Choroid plexus epithelial cell (primary cell): ENCODE measurements at regions not wholly inside any gene's neighbourhood (a gene's known extent, or its start where the extent isn't known, plus 50 kb on each side); places are given as distances from the start of the nearest gene placed in this dataset.
A peak's percentile ranks its signal among the peaks of the same experiment; 100 is the strongest.

Experiments used
- DNase-seq: peaks from one replicate; pipeline ENCODE4 v3.0.0-alpha.2; 2010; ENCODE audit warnings: low read depth
- H3K4me3 ChIP-seq: 2 replicates; pipeline ENCODE4 v1.5.1; 2011; ENCODE audit warnings: low read depth, mild to moderate bottlenecking, control low read depth, low read length, moderate library complexity
- TF ChIP-seq, protein P1 (sequence below): conservative IDR thresholded peaks from 2 replicates; pipeline ENCODE4 v1.5.1; 2011; ENCODE audit warnings: low read depth, mild to moderate bottlenecking, control low read depth, inconsistent platforms, low read length, moderate library complexity

DNA sequence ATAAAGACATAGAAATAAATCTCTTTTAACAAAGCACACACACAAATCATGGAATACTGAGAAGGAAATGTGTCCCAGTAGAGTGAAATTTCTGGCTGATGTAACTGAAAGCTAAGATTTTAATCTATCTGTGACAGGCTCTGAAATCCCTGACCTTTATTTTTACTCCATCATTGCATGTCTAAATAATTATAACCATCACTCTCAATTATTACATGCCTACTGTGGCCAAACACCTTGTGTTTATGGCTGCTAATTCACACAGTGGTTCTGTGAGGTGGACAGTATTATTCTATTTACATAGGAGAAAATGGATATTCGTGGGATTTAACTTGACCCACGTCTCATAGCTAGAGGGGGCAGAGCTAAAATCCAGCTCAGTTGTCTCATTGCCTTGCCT lies 438.1 kb downstream of the TLL1 start:
- TF ChIP-seq, protein P1, sequence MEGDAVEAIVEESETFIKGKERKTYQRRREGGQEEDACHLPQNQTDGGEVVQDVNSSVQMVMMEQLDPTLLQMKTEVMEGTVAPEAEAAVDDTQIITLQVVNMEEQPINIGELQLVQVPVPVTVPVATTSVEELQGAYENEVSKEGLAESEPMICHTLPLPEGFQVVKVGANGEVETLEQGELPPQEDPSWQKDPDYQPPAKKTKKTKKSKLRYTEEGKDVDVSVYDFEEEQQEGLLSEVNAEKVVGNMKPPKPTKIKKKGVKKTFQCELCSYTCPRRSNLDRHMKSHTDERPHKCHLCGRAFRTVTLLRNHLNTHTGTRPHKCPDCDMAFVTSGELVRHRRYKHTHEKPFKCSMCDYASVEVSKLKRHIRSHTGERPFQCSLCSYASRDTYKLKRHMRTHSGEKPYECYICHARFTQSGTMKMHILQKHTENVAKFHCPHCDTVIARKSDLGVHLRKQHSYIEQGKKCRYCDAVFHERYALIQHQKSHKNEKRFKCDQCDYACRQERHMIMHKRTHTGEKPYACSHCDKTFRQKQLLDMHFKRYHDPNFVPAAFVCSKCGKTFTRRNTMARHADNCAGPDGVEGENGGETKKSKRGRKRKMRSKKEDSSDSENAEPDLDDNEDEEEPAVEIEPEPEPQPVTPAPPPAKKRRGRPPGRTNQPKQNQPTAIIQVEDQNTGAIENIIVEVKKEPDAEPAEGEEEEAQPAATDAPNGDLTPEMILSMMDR: no peak
- H3K4me3 ChIP-seq: no peak overlapping the region
- no peak for DNase-seq

DNA sequence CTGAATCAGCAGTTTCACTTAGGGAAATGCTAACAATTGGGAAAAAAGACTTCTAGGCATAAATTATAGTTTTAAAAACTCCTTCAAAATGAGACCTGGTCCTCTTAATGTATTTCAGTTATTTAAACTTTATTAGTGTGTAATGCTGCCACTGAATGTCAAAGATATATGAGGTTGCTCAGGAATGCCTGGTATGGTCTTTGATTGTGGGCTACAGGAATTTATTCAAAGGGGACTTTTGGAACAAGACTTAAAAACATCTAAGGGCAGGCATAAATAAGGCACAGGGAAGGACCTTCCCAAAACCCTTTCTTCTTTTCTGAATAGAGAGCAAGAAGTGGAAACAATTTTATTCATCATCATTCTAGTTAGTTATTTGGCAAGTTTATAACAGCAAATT lies 439.1 kb downstream of the TLL1 start:
- no peak overlapping the region for H3K4me3 ChIP-seq
- TF ChIP-seq, protein P1: no peak
- peak; percentile 39 for DNase-seq

DNA sequence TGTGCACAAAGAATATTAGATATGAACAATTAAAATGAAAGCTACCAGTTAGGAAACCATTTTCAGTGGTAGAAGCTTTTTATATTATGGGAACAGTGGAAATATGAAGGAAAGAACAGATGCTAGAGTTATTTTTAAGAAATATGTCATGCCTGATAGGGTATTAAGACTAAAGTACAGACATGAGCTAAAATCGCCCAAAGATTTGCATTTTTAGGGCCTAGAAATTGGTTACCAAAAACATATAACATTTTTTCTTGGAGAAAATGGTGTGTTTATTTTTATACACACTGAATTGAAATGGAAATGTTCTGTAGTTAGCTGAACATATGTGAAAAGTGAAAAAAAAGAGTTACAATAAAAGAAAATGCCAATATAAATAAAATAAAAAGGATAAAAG lies 441.9 kb downstream of the TLL1 start:
- no peak overlapping the region for H3K4me3 ChIP-seq
- TF ChIP-seq, protein P1: no peak
- no peak for DNase-seq

DNA sequence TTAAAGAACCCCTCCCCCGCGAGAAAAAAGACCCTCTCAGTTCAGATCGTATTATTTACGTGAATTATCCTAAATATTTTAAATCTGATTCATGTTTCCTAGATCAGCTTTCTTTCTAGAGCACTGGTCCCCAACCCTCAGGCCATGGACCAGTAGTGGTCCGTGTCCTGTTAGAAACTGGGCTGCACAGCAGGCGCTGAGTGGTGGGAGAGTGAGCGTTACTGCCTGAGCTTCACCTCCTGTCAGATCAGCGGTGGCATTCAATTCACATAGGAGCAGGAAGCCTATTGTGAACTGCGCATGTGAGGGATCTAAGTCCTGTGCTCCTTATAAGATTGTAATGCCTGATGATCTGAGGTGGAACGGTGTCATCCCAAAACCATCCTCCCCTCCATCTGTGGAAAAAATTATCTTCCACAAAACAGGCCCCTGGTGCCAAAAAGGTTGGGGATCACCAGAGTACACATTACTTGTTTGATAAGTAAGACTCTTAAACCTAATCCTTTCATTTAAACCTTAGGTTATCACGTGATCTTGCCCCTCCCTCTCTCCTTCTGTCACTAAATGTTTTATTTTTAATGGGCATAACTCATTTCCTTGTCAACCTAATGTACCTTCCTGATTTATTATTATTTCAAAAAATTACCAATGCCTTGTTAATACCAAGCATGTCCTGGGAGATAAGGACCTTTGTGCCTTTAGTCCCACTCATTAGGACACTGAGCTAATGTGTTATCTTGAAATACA lies 442.9 kb downstream of the TLL1 start:
- TF ChIP-seq, protein P1: no peak
- DNase-seq: no peak
- H3K4me3 ChIP-seq: no peak overlapping the region

DNA sequence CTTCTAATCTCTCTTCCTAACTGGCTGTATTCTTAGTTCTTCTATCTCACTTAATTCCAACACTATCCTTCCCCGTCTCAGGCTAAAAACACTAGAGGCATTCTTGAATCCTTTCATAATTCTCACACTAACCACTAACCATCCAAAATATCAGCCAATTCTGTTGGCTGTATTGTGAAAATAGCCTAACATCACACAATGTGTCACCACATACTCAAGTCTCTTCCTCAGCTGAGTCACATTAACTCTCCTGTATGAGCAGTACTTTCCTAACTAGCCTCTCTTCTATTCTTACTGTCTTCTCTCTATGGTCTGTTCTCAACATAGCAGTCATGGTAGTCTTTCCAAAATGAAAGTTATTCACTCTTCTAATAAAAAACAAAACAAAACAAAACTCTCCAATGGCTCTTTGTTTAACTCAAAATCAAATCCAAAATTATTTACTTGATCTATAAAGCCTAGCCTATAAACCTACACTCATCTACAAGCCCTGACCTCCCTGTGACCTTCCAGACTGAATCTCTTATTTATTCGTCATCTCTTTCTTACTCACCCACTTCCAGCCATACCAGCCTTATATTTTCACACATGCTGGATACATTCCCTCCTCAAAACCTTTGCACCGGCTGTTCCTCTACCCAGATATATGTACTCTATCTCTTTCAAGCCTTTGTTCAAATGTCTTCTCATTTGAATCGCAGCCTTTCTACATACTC lies 445.9 kb downstream of the TLL1 start:
- DNase-seq: peak; percentile 51
- TF ChIP-seq, protein P1: no peak
- no peak overlapping the region for H3K4me3 ChIP-seq

DNA sequence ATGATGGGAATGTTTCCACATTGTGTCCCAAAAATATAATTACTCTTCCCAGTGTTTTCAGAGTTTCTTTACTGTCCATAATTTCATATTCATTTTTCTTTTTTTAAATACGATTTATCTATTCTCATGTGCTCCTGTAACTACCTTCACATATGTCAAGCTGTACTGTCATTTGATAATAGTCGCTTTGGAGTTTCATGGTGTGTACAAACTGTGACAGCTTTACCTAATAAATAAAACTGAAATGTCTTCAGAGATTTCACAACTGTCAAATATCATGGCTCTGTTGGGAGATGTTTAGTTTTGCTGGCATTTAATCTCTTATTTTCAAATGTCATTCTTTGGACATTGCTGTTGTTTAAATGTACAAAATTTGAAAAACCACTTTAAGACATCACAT lies 450.2 kb downstream of the TLL1 start:
- no peak for DNase-seq
- TF ChIP-seq, protein P1: no peak

More for the DNA sequence above, 450.2 kb downstream of the TLL1 start:
- H3K4me3 ChIP-seq: no peak overlapping the region
